Keratinocyte (primary cell): ENCODE measurements at regions not wholly inside any gene's neighbourhood (a gene's known extent, or its start where the extent isn't known, plus 50 kb on each side); places are given as distances from the start of the nearest gene placed in this dataset.

Experiments used
- EZH2 ChIP-seq: IDR thresholded peaks from one replicate; pipeline ENCODE4 v1.6.1; 2012; ENCODE audit warnings: inconsistent platforms, mild to moderate bottlenecking, low read length, moderate library complexity
- TF ChIP-seq, protein P1 (sequence below), 3 experiments: IDR thresholded peaks in 1 of 3; conservative IDR thresholded peaks in 1 of 3; optimal IDR thresholded peaks in 1 of 3; 2 replicates in 2 of 3; 3 replicates in 1 of 3; pipeline versions ENCODE3 to v1.5.1; 2011; ENCODE audit warnings: low read length in 3 of 3, mild to moderate bottlenecking in 3 of 3, moderate library complexity in 2 of 3, control low read depth in 1 of 3, inconsistent platforms in 1 of 3; ENCODE audit not compliant: insufficient read depth in 2 of 3; ENCODE audit errors: extremely low read depth in 1 of 3

DNA sequence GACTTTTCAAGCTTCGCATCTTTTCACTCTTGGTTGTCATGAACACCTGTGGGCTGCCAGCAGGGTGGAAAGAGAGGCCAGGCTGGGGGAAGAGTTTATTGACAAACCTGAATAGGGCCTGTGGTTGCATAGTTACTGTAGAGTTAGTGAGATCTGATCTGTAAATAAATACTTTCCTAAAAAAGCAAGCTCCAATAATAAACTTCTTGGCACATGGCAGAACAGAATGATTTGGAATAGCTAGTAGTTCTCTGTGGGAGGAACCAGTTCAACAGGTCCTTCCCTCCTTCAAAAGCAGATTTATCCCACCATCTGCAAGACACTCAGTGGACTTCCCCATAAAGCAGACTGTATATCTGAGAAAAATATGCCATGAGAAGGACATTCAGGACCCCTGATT lies 445.0 kb downstream of the HACE1 start:
- TF ChIP-seq, protein P1, sequence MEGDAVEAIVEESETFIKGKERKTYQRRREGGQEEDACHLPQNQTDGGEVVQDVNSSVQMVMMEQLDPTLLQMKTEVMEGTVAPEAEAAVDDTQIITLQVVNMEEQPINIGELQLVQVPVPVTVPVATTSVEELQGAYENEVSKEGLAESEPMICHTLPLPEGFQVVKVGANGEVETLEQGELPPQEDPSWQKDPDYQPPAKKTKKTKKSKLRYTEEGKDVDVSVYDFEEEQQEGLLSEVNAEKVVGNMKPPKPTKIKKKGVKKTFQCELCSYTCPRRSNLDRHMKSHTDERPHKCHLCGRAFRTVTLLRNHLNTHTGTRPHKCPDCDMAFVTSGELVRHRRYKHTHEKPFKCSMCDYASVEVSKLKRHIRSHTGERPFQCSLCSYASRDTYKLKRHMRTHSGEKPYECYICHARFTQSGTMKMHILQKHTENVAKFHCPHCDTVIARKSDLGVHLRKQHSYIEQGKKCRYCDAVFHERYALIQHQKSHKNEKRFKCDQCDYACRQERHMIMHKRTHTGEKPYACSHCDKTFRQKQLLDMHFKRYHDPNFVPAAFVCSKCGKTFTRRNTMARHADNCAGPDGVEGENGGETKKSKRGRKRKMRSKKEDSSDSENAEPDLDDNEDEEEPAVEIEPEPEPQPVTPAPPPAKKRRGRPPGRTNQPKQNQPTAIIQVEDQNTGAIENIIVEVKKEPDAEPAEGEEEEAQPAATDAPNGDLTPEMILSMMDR (optimal IDR thresholded peaks at IDR 0.05 in 1 of 3, IDR thresholded peaks at IDR 0.05 in 1 of 3, conservative IDR thresholded peaks at IDR 0.05 in 1 of 3; ENCODE audit: extremely low read depth in 1 of 3, insufficient read depth in 2 of 3, low read length in 3 of 3) = no peak
- no peak for TF ChIP-seq EZH2
